ENCODE measurements at regions not wholly inside any gene's neighbourhood (a gene's known extent, or its start where the extent isn't known, plus 50 kb on each side); places are given as distances from the start of the nearest gene placed in this dataset.
A peak's percentile ranks its signal among the peaks of the same experiment; 100 is the strongest.
"Not testable (repeated sequence)": the region's sequence is repeated elsewhere in the genome, so short reads cannot be mapped to it uniquely, and the experiment has no call there.

- DNase-seq, result peak; percentile 42
Observed at GRCh38 chr21:32940079-32941014, 85.4 kb upstream of the OLIG2 start.

GRCh38 chr21:32941263-32941662 lies 84.5 kb upstream of the OLIG2 start:
- no peak for DNase-seq

DNA sequence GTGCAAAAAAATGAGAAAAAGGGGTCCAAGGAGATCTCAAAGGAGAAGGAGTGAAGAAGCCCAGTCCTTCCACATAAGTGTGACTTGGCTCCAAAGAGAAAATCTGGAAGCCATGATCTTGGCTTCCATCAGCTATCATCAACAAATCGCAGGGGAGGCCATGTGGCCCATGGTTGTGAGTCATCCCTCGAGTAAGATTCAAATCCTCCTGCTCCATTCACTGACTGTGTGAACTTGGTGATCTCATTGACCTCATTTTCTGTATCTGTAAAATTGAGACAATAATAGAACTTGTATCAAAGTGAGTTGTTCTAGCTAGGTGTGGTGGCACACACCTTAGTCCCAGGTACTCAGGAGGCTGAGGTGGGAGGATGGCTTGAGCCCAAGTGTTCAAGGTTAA lies 79.1 kb upstream of the OLIG2 start:
- no peak for DNase-seq

GRCh38 chr21:32947736-32948135 lies 78.0 kb upstream of the OLIG2 start:
- DNase-seq, result no peak

DNA sequence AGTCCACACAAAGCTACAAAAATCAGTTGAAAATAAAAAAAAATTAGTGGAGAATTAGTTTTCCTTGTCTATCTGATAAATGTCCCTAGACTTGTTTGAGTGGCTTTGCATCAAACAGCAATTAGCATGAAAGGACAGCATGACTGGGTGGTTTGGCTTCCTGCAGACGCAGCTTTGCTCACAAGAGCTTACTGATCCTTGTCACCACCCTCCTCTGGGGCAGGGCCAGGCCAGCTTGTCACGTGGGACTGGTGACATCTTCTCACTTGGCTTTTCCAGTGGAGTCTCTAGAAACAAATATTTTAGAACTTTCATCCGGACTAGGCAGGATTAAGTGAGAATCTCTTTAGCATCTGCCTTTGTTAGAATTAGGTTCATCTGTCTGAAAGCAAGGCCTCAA lies 76.0 kb upstream of the OLIG2 start:
- no peak for DNase-seq

- no peak for DNase-seq
Observed at GRCh38 chr21:32951041-32951440, 74.7 kb upstream of the OLIG2 start.

GRCh38 chr21:32954353-32954752 lies 71.4 kb upstream of the OLIG2 start:
- no peak for DNase-seq

GRCh38 chr21:32955311-32956060 lies 70.2 kb upstream of the OLIG2 start:
- no peak for DNase-seq

DNA sequence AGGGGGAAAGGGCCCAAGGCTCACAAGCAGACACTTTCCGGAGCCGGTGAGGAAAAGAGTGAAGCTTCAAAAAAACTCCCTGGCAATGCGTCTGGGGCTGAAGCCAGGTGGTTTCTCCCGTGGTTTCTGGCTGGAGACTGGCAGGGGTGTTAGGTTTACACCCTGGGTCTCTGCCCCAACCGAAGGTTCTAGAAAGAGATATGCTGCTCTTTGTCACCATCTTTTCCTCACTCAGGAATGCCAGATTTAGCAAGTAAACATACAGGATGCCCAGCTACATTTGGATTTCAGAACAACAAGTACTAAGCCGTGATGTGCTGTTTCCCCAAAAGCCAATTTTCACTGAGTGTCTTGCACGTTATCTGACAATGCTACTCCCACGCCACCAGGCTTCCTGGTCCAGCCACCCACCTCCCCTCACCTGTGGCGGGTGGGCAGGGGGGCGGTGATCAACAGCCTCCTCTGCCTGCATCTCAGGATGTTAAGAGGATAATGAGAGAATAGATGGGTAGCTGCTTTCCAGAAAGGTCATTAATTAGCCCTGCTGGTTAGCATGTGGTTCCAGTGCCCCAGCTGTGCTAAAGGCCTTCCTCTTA lies 69.6 kb upstream of the OLIG2 start:
- no peak for DNase-seq

DNA sequence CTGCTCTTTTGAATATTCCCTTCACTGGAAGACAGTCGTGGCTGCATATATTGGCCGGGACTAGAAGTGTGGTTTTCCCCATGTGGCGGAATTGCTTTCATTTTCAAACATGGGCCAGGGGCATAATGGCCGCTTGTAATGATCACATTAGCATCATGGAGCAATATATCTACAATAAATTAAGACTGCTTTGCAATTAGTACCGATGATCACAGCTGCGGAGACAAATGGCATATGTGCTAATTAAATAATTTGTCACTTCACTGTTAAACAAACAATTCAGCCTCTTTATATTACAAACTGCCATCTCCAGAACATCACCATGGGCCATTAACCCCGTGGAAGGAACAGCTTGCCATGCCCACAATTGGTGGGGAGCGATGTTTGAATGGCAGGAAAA lies 68.2 kb upstream of the OLIG2 start:
- no peak for DNase-seq

GRCh38 chr21:32958288-32959002 lies 67.3 kb upstream of the OLIG2 start:
- peak; percentile 41 for DNase-seq

- DNase-seq, result no peak
Observed at GRCh38 chr21:32962268-32962667, 63.5 kb upstream of the OLIG2 start.

- no peak for DNase-seq
Observed at GRCh38 chr21:32965129-32965680, 60.5 kb upstream of the OLIG2 start.

- no peak for DNase-seq
Observed at GRCh38 chr21:32966120-32966519, 59.6 kb upstream of the OLIG2 start.

GRCh38 chr21:32968103-32968502 lies 57.6 kb upstream of the OLIG2 start:
- DNase-seq, result not testable (repeated sequence)

GRCh38 chr21:32974653-32975052 lies 51.1 kb upstream of the OLIG2 start:
- DNase-seq, result no peak

GRCh38 chr21:32975811-32976431 lies 49.8 kb upstream of the OLIG2 start:
- no peak for DNase-seq

All from renal pelvis (tissue), 1 donor.